Nephron (organoid): ENCODE measurements at regions not wholly inside any gene's neighbourhood (a gene's known extent, or its start where the extent isn't known, plus 50 kb on each side); places are given as distances from the start of the nearest gene placed in this dataset.

Experiments used
- H3K27ac Mint-ChIP-seq, 3 experiments: 2 replicates each; pipeline ENCODE4 v1.8.0; 2020; ENCODE audit warnings: mixed read lengths in 3 of 3, mild to moderate bottlenecking in 2 of 3, moderate library complexity in 1 of 3
- H3K27me3 Mint-ChIP-seq: 2 replicates; pipeline ENCODE4 v1.8.0; 2021; ENCODE audit warnings: low read depth, mild to moderate bottlenecking, moderate library complexity, mixed read lengths
- H3K36me3 Mint-ChIP-seq: 2 replicates; pipeline ENCODE4 v1.8.0; 2020; ENCODE audit warnings: low read depth, mixed read lengths
- H3K4me1 Mint-ChIP-seq: 2 replicates; pipeline ENCODE4 v1.8.0; 2020; ENCODE audit warnings: mixed read lengths
- H3K4me3 Mint-ChIP-seq, 3 experiments: 2 replicates each; pipeline ENCODE4 v1.8.0; 2020; ENCODE audit warnings: mild to moderate bottlenecking in 3 of 3, mixed read lengths in 3 of 3, moderate library complexity in 2 of 3
- H3K9me3 Mint-ChIP-seq: 2 replicates; pipeline ENCODE4 v1.8.0; 2020; ENCODE audit warnings: mixed read lengths
- CTCF ChIP-seq, 3 experiments: fragments of 200-600 bp; sonication (generic); IDR thresholded peaks; one replicate each; pipeline ENCODE4 v1.5.0; 2021; ENCODE audit warnings: antibody characterized with exemption in 3 of 3; ENCODE audit not compliant: unreplicated experiment in 3 of 3

GRCh38 chr2:14428056-14428455 is 204.5 kb upstream of the LRATD1 start:
- Mint-ChIP-seq H3K4me1 (no peaks in the 10 kb centered on the region), H3K27me3 (peaks cover 3% of the 10 kb centered on the region), H3K9me3 (peaks cover 3% of the 10 kb centered on the region), H3K36me3 (no peaks in the 10 kb centered on the region), H3K4me3 (no peak overlapping the region), H3K27ac (no peak overlapping the region)
- peak in 1 of 3 experiments; percentile 13 for TF ChIP-seq CTCF (IDR thresholded peaks at IDR 0.05; ENCODE audit: unreplicated experiment in 3 of 3)

- Mint-ChIP-seq H3K9me3 (no peaks in the 10 kb centered on the region), H3K27ac (no peak overlapping the region), H3K27me3 (peaks cover 3% of the 10 kb centered on the region), H3K4me1 (no peaks in the 10 kb centered on the region), H3K4me3 (no peak overlapping the region), H3K36me3 (no peaks in the 10 kb centered on the region)
- no peak for TF ChIP-seq CTCF (IDR thresholded peaks at IDR 0.05; ENCODE audit: unreplicated experiment in 3 of 3)
These were observed 198.5 kb upstream of the LRATD1 start for GRCh38 chr2:14433946-14434495.

- no peak for TF ChIP-seq CTCF (IDR thresholded peaks at IDR 0.05; ENCODE audit: unreplicated experiment in 3 of 3)
- H3K4me3 Mint-ChIP-seq, result no peak overlapping the region
- H3K27me3 Mint-ChIP-seq, result no peaks in the 10 kb centered on the region
- no peak overlapping the region for H3K27ac Mint-ChIP-seq
- peaks cover 4% of the 10 kb centered on the region for H3K36me3 Mint-ChIP-seq
- H3K4me1 Mint-ChIP-seq, result no peaks in the 10 kb centered on the region
- H3K9me3 Mint-ChIP-seq, result peaks cover 24% of the 10 kb centered on the region
These were observed 186.8 kb upstream of the LRATD1 start for GRCh38 chr2:14445670-14446069.

- no peak overlapping the region for H3K27ac Mint-ChIP-seq
- peaks cover 4% of the 10 kb centered on the region for H3K36me3 Mint-ChIP-seq
- no peak overlapping the region for H3K4me3 Mint-ChIP-seq
- no peaks in the 10 kb centered on the region for H3K4me1 Mint-ChIP-seq
- peaks cover 24% of the 10 kb centered on the region for H3K9me3 Mint-ChIP-seq
- TF ChIP-seq CTCF (IDR thresholded peaks at IDR 0.05; ENCODE audit: unreplicated experiment in 3 of 3), result no peak
- H3K27me3 Mint-ChIP-seq, result no peaks in the 10 kb centered on the region
These were observed 184.2 kb upstream of the LRATD1 start for GRCh38 chr2:14448340-14448739.

- no peaks in the 10 kb centered on the region for H3K27me3 Mint-ChIP-seq
- no peak for TF ChIP-seq CTCF (IDR thresholded peaks at IDR 0.05; ENCODE audit: unreplicated experiment in 3 of 3)
- no peaks in the 10 kb centered on the region for H3K4me1 Mint-ChIP-seq
- H3K27ac Mint-ChIP-seq, result no peak overlapping the region
- no peak overlapping the region for H3K4me3 Mint-ChIP-seq
- peaks cover 23% of the 10 kb centered on the region for H3K9me3 Mint-ChIP-seq
- no peaks in the 10 kb centered on the region for H3K36me3 Mint-ChIP-seq
These were observed 181.2 kb upstream of the LRATD1 start for GRCh38 chr2:14451312-14451711.

GRCh38 chr2:14454202-14454601 is 178.3 kb upstream of the LRATD1 start:
- TF ChIP-seq CTCF (IDR thresholded peaks at IDR 0.05; ENCODE audit: unreplicated experiment in 3 of 3), result no peak
- no peak overlapping the region for H3K4me3 Mint-ChIP-seq
- H3K4me1 Mint-ChIP-seq, result no peaks in the 10 kb centered on the region
- H3K27ac Mint-ChIP-seq, result no peak overlapping the region
- no peaks in the 10 kb centered on the region for H3K36me3 Mint-ChIP-seq
- peaks cover 36% of the 10 kb centered on the region for H3K9me3 Mint-ChIP-seq
- H3K27me3 Mint-ChIP-seq, result no peaks in the 10 kb centered on the region
